ENCODE measurements at regions not wholly inside any gene's neighbourhood (a gene's known extent, or its start where the extent isn't known, plus 50 kb on each side); places are given as distances from the start of the nearest gene placed in this dataset.

- TF ChIP-seq POLR2A (IDR thresholded peaks at IDR 0.05), result no peak
- TF ChIP-seq, protein P1, sequence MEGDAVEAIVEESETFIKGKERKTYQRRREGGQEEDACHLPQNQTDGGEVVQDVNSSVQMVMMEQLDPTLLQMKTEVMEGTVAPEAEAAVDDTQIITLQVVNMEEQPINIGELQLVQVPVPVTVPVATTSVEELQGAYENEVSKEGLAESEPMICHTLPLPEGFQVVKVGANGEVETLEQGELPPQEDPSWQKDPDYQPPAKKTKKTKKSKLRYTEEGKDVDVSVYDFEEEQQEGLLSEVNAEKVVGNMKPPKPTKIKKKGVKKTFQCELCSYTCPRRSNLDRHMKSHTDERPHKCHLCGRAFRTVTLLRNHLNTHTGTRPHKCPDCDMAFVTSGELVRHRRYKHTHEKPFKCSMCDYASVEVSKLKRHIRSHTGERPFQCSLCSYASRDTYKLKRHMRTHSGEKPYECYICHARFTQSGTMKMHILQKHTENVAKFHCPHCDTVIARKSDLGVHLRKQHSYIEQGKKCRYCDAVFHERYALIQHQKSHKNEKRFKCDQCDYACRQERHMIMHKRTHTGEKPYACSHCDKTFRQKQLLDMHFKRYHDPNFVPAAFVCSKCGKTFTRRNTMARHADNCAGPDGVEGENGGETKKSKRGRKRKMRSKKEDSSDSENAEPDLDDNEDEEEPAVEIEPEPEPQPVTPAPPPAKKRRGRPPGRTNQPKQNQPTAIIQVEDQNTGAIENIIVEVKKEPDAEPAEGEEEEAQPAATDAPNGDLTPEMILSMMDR (IDR thresholded peaks at IDR 0.05), result no peak
- no peak for TF ChIP-seq POLR2AphosphoS5 (IDR thresholded peaks at IDR 0.05)
Observed at GRCh38 chr21:33968995-33969348, 53.4 kb upstream of the ATP5PO start.
